Stimulated activated CD4-positive, alpha-beta T cell treated with anti-CD3 and anti-CD28 coated beads, Interleukin-15, amount 100 ng/mL, for 48 hours (primary cell): ENCODE measurements at regions not wholly inside any gene's neighbourhood (a gene's known extent, or its start where the extent isn't known, plus 50 kb on each side); places are given as distances from the start of the nearest gene placed in this dataset.
"Not testable (repeated sequence)": the region's sequence is repeated elsewhere in the genome, so short reads cannot be mapped to it uniquely, and the experiment has no call there.

Experiments
- DNase-seq, 2 donors: peaks; one replicate each; pipeline ENCODE4 v3.0.0-alpha.2; 2020; ENCODE audit warnings: low read depth in 2 of 2

DNA sequence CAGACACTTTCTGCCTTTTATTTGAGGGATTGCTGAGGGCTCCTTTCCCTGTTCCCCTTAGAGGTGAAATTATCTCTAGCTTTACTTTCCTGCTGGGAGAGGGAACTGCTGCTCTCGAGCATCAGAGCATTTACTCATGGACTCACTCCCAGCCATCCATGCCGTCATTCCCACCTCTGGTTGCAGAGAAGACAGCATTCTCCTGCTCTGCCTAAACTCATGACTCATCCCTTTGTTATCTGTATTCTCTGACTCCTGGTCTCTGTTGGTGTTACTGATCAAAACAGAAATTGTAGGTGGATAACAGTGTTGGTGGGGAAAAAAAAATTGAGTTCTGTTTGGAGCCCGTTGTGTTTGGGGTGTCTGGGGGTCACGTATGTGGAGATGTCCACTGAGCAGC, 159.3 kb downstream of the TTC8 start:
- no peak for DNase-seq

DNA sequence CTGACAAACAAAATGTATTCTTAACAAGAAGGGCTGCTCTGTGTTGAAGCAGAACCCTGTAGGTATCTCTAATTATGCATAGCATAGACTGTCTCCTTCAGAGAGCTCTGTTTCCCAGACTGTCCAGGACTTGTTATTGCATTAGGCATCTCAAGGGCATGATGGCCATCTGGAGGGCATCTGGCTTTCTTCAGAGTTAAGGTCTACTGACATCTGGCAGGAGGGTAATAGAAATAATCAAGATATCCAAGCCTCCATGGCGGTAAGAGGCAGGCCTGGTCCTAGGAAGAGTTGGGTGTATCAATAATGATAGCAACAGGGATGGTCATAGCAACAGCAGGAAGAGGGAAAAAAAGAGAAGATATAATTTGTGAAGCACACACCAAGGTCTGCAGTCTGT, 161.2 kb downstream of the TTC8 start:
- no peak for DNase-seq

DNA sequence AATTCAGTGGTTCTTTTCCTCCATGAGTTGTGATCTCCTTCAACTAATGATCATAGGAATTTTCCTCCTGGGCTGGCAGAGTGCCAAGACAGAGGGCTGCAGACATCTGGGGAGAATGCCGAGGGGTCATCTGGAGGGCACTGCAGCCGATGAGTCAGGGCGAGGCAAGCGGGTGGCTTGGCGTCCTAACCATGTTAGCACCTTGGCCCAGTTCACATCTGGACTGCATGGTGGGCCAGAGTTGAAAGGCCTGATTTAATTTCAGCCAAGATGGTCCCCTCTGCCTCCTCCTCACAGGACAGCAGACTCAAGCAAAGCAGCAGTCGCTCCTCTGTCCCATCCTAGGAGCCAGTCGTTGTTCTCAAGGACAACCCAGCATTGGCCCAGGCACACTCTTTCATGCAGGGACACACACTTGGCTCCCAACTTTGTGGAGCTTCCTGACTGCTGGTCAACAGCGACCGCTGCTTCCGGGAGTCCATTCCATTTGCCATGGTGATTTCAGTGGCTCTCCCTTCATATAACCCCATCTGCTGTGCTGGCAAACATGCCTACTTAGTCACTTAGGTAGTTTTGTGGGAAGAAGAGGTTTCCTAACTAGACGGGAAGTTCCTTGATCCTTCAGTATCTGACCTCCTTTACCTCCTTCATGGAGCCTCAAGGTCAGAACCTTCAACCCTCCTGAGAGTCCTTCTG, 161.8 kb downstream of the TTC8 start:
- no peak for DNase-seq

DNA sequence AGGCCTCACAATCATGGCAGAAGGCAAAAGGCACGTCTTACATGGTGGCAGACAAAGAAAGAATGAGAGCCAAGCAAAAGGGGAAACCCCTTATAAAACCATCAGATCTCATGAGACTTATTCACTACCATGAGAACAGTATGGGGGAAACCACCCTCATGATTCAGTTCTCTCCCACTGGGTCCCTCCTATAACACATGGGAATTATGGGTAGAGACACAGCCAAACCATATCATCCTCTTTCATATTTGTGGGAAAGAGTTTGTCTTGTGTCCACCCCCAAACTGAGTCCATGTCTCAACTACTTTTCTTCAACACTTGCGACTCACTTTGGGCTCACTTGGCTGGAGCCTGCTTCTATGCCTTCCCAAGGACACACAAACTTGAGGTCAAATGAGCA, 162.5 kb downstream of the TTC8 start:
- DNase-seq: not testable (repeated sequence)

GRCh38 chr14:88987516-88987915, 163.1 kb downstream of the TTC8 start:
- DNase-seq: no peak

- DNase-seq: no peak
These were observed 165.5 kb downstream of the TTC8 start for GRCh38 chr14:88989911-88990310.

GRCh38 chr14:88990856-88991255, 166.4 kb downstream of the TTC8 start:
- no peak for DNase-seq

DNA sequence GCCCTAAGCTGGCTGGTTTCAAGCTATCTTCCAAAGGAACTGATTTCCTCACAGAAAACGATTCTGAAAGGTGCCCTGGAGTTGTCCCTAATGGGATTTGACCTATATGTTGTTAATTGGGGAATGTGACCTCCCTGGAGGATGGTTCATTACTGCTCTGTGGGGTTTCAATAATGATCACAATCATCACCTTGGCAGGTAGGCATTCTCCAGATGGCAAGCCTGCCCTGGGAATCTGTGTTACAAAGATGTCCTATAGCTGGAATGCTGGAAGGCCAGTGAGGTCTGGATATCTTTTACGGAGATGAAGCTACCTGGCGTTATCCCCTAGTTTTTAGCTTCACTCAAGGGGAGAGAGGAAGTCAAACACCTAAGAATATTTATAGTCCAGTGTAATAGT, 167.6 kb downstream of the TTC8 start:
- no peak for DNase-seq

DNA sequence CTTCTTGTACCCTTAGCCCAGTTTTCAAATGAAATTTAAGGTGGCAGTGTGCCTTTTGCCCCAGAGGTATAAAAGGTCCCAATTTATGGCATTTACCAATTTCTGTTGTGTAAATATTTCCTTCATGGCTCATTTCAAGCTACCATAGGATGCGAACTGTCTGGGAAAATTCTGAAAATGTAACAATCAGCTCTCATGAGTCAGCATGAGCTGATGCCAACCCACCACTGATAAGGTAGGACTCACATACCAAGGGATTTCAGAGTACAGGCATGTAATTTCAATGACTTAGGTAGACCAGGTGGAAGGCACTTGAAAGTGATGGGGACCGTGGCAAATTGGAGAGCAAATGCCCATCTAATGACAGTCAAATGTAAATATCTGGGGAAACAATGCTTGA, 169.5 kb downstream of the TTC8 start:
- no peak for DNase-seq

DNA sequence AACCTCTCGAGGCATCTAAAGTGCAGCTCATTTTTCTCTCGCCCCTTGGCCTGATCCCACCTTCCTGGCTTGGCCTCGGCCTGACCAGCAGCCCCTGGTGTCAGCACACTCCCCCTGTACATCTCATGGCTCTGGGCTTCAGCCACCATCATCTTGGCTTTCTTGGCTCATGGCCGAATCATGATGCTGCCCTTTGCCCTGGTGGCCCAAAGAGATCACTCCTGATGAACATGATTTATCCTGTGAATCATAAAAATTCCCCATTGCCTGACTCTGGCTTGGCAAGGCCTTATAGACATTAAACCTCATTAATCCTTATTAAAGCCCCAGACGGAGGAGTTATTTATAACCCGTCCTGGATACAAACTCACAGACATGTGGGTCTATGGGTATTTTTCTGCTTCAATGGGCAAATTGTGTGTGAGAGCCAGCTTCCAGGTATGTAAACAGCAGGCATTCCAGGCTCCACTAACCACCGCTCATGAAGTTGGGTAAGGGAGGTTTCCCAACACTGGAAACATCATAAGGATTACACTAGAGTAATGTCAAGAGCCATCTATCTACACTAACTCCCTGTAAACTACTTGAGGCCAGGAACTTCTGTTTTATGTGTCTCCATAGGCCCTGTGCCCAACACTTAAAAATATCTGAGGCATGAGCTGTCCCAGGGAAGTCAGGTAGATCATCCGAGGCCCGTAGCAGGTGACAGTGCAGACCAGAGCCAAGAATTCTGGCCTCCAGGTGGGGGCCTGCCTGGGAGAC, 171.2 kb downstream of the TTC8 start:
- DNase-seq: no peak

DNA sequence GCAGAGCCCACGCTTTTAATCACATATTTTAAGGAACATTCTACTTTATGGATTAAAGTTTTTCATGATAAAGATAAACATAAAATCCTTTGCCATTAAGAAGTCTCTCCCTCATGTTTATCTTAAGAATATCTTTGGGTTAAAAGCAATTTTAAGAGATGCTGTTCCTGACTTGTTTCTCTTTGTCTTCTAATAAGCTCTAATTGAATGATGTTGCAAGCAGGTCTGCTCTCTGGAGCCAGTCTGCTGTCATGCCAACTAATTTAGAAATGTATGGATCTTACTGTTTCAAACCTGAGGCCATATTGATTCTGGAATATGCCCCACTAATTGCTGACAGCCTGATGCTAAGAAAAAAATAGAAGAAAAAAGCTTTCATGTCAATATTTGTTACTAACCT, 173.6 kb downstream of the TTC8 start:
- no peak for DNase-seq

DNA sequence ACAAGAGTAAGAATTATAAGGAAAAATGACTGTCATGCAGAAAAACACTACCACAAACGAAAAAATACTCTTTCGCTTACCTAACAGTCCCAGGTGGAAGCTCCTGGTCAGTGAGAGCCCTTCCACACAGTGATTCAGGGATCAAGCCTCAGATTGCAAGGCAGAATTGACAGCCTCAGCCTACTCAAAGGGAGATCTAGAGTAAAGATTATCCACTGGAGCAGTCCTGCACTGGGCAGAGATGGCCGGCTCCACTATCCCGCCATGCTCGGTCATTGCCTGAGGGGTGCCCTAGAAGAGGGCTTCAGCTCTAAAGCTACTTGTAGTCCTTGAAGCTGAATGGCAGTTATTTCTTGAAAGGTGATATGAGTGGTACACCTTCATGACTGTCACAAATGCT, 174.7 kb downstream of the TTC8 start:
- DNase-seq: no peak

DNA sequence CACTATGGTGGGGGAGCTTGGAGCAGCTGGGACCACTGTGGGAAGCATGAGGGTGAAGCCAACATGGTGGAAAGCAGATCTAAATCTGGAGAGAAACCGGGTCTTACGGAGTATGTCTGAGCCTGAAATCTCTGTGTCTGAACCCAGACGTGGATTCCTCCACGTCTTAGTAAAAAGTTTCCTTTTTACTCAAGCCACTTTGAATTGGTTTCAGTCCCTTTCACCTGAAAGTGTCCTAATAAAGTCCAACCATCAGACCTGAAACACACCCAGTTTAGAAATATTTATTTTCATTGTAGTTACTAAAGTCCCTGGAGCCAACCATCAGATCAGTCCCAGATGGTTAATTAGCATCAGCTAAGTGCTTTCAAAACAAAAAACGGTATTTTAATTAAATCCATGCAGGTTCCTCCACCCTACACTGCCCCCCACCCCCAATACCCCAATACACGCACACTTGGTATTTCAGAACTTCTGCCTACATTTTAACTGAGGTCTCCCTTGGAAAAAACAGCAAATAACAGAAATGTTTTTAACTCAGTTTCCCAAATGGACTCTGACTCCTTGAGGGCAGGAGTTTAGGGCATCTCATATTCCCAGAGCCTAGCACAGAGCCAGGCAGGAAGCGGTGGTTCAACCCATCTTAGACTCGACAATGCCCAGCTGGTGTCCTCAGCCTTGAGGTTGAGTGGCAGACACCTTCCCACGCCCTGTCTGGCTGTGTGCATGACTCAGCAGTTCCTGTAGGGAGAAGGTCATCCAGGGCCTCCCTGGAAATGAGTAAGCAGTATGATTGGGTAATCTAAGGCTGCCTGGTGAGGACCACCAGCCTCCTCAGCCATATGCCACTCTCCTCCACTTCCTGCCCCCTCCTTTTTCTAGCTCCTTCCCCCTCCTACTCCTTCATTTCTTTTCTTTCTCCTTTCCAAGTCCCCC, 175.8 kb downstream of the TTC8 start:
- peak; percentile 25 to 33 for DNase-seq

DNA sequence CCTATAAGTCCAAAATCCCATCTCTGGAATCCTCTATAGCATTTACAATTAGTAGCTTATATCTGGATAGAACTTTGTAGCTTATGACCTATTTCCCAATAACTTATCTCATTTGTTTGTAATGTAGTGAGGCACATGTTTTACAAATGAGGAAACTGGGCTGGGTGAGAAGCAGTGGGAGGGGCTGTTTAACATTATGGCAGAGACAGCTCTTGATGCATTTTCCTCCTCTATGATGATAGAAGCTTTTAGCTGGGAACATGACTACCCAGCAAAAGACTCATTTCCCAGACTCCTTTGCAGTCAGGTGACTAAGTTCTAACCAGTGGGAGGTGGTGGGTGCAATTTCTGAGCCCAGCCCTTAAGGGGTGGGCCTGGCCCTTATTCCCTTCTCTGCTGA, 179.7 kb downstream of the TTC8 start:
- no peak for DNase-seq

DNA sequence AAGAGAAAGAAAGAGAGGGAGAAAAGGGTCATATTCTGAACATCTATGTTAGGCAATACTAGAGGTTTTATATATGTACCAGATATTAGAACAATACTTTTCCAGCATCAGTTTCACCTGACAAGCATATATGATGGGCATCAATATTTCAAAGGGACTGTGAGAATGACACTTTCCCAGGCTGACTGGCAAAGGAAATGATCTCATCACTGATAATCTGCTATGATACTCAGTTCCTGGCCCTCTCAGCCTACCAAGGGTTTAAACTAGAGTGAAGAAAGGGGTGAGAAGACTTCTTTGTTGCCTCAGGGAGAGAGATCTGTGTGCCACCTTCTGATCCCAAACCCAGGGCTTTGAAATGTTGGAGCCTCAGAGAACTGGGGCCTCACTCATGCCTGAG, 183.5 kb downstream of the TTC8 start:
- DNase-seq: no peak

GRCh38 chr14:89011355-89012281, 187.2 kb downstream of the TTC8 start:
- DNase-seq: no peak

GRCh38 chr14:89012282-89013097, 188.0 kb downstream of the TTC8 start:
- DNase-seq: no peak

DNA sequence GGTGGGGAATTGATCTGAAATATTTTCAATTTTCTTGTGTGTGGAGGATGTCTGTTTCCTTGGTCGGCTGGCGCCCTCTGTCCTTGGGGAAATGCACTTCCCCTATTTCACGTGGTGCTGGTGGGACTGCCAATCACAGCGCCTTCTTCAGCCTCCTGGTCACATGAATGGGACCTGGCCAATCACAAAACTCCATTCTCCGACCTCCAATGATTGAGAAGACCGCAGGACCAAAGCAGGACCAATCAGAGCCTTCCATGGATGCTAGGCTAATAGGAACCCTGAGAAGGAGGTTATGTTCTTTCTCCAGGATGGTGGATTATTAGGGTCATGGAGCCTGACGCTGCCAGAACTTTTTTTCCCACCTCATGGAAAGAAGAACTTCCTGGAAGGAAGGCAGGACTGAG, 188.7 kb downstream of the TTC8 start:
- DNase-seq: peak in 1 of 2 donors; percentile 10

GRCh38 chr14:89013698-89014568, 189.5 kb downstream of the TTC8 start:
- no peak for DNase-seq

DNA sequence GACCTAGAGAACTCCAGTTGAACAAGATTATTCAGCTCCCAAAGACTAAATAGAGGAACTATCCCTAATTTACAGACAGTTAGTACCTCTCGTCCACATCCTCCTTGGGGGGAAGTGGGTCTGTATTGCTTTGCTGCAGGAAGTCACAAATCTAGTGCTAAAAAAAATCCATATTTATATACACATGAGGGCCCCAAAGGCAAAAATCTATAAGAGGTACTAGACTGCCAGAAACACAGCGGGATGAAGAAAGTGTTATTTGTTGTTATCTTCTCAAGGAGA, 190.1 kb downstream of the TTC8 start:
- no peak for DNase-seq
